Vagina (tissue), 2 donors: ENCODE measurements at regions not wholly inside any gene's neighbourhood (a gene's known extent, or its start where the extent isn't known, plus 50 kb on each side); places are given as distances from the start of the nearest gene placed in this dataset.

Experiments used
- DNase-seq, 2 donors: peaks; one replicate each; pipeline ENCODE4 v3.0.0-alpha.2; 2017; ENCODE audit errors: extremely low spot score in 2 of 2
- H3K27ac ChIP-seq: fragments of 200-600 bp; sonication (generic); one replicate; pipeline ENCODE4 v1.5.1; 2019
- H3K27me3 ChIP-seq: fragments of 200-600 bp; sonication (generic); one replicate; pipeline ENCODE4 v1.5.1; 2019
- H3K36me3 ChIP-seq, 2 donors: fragments of 200-600 bp; sonication (generic); one replicate each; pipeline ENCODE4 v1.5.1; 2017 to 2019
- H3K4me1 ChIP-seq: fragments of 200-600 bp; sonication (generic); one replicate; pipeline ENCODE4 v1.5.1; 2019
- H3K4me3 ChIP-seq, 2 donors: fragments of 200-600 bp; sonication (generic); 1 replicate in 1 of 2; 2 replicates in 1 of 2; pipeline ENCODE4 v1.5.1; 2016 to 2019
- H3K9me3 ChIP-seq: fragments of 200-600 bp; sonication (generic); one replicate; pipeline ENCODE4 v1.5.1; 2019
- CTCF ChIP-seq, 3 experiments: fragments of 450-650 bp in 2 of 3; fragments of 200-600 bp in 1 of 3; sonication (generic) in 1 of 3; IDR thresholded peaks; one replicate each; pipeline ENCODE4 v1.5.1; 2017 to 2019; ENCODE audit warnings: antibody characterized with exemption in 3 of 3, mild to moderate bottlenecking in 2 of 3, moderate library complexity in 2 of 3
- POLR2A ChIP-seq, 2 donors: fragments of 450-650 bp; IDR thresholded peaks; one replicate each; pipeline ENCODE4 v1.6.1; 2017; ENCODE audit warnings: antibody characterized with exemption in 2 of 2, mild to moderate bottlenecking in 2 of 2, moderate library complexity in 2 of 2
- POLR2AphosphoS5 ChIP-seq, 2 donors: sonication (generic); formaldehyde crosslinking; IDR thresholded peaks; one replicate each; pipeline ENCODE4 v1.9.0; 2017; ENCODE audit warnings: antibody characterized with exemption in 2 of 2, mild to moderate bottlenecking in 2 of 2, low read depth in 1 of 2; ENCODE audit not compliant: insufficient read depth in 1 of 2
- intact Hi-C: fragments of 100-400 bp; cut with DNase I; formaldehyde crosslinking; loops from one replicate; pipeline ENCODE4 v1.15.1; 2023

GRCh38 chr1:185376840-185377635 lies 60.0 kb upstream of the IVNS1ABP start:
- no peaks in the 10 kb centered on the region for H3K4me1 ChIP-seq
- TF ChIP-seq POLR2AphosphoS5 (IDR thresholded peaks at IDR 0.05; ENCODE audit: insufficient read depth in 1 of 2, low read depth in 1 of 2) = no peak
- no peak for TF ChIP-seq POLR2A (IDR thresholded peaks at IDR 0.05)
- TF ChIP-seq CTCF (IDR thresholded peaks at IDR 0.05) = no peak
- no peaks in the 10 kb centered on the region for H3K9me3 ChIP-seq
- H3K27ac ChIP-seq = no peak overlapping the region
- H3K4me3 ChIP-seq = no peak overlapping the region
- no peak for DNase-seq
- intact Hi-C loops = no loop called here
- no peaks in the 10 kb centered on the region for H3K27me3 ChIP-seq
- no peaks in the 10 kb centered on the region for H3K36me3 ChIP-seq

- TF ChIP-seq CTCF (IDR thresholded peaks at IDR 0.05) (no peak), POLR2AphosphoS5 (IDR thresholded peaks at IDR 0.05; ENCODE audit: insufficient read depth in 1 of 2, low read depth in 1 of 2) (no peak), POLR2A (IDR thresholded peaks at IDR 0.05) (no peak)
- Histone ChIP-seq H3K27ac (no peak overlapping the region), H3K4me3 (no peak overlapping the region), H3K27me3 (no peaks in the 10 kb centered on the region), H3K4me1 (no peaks in the 10 kb centered on the region), H3K9me3 (no peaks in the 10 kb centered on the region), H3K36me3 (no peaks in the 10 kb centered on the region)
- intact Hi-C loops = no loop called here
- no peak for DNase-seq
These were observed 59.2 kb upstream of the IVNS1ABP start for GRCh38 chr1:185376288-185376687.

GRCh38 chr1:185375583-185375982 lies 58.5 kb upstream of the IVNS1ABP start:
- DNase-seq = no peak
- TF ChIP-seq POLR2AphosphoS5 (IDR thresholded peaks at IDR 0.05; ENCODE audit: insufficient read depth in 1 of 2, low read depth in 1 of 2) (no peak), POLR2A (IDR thresholded peaks at IDR 0.05) (no peak), CTCF (IDR thresholded peaks at IDR 0.05) (no peak)
- intact Hi-C loops = no loop called here
- H3K27ac ChIP-seq = no peak overlapping the region
- H3K4me3 ChIP-seq = no peak overlapping the region
- H3K36me3 ChIP-seq = no peaks in the 10 kb centered on the region
- no peaks in the 10 kb centered on the region for H3K4me1 ChIP-seq
- no peaks in the 10 kb centered on the region for H3K9me3 ChIP-seq
- no peaks in the 10 kb centered on the region for H3K27me3 ChIP-seq

- Histone ChIP-seq H3K27me3 (no peaks in the 10 kb centered on the region), H3K27ac (no peak overlapping the region), H3K4me3 (no peak overlapping the region), H3K36me3 (no peaks in the 10 kb centered on the region), H3K4me1 (peaks cover 5% of the 10 kb centered on the region), H3K9me3 (no peaks in the 10 kb centered on the region)
- no peak for DNase-seq
- intact Hi-C loops = no loop called here
- TF ChIP-seq CTCF (IDR thresholded peaks at IDR 0.05) = no peak
- no peak for TF ChIP-seq POLR2AphosphoS5 (IDR thresholded peaks at IDR 0.05; ENCODE audit: insufficient read depth in 1 of 2, low read depth in 1 of 2)
- TF ChIP-seq POLR2A (IDR thresholded peaks at IDR 0.05) = no peak
These were observed 56.9 kb upstream of the IVNS1ABP start for GRCh38 chr1:185373813-185374529.

- Histone ChIP-seq H3K27ac (no peak overlapping the region), H3K9me3 (no peaks in the 10 kb centered on the region), H3K4me1 (peaks cover 5% of the 10 kb centered on the region), H3K4me3 (no peak overlapping the region), H3K36me3 (no peaks in the 10 kb centered on the region), H3K27me3 (no peaks in the 10 kb centered on the region)
- intact Hi-C loops = no loop called here
- TF ChIP-seq POLR2AphosphoS5 (IDR thresholded peaks at IDR 0.05; ENCODE audit: insufficient read depth in 1 of 2, low read depth in 1 of 2) (no peak), POLR2A (IDR thresholded peaks at IDR 0.05) (no peak), CTCF (IDR thresholded peaks at IDR 0.05) (no peak)
- DNase-seq = no peak
These were observed 52.7 kb upstream of the IVNS1ABP start for GRCh38 chr1:185369786-185370185.
